ENCODE measurements at regions not wholly inside any gene's neighbourhood (a gene's known extent, or its start where the extent isn't known, plus 50 kb on each side); places are given as distances from the start of the nearest gene placed in this dataset.

DNA sequence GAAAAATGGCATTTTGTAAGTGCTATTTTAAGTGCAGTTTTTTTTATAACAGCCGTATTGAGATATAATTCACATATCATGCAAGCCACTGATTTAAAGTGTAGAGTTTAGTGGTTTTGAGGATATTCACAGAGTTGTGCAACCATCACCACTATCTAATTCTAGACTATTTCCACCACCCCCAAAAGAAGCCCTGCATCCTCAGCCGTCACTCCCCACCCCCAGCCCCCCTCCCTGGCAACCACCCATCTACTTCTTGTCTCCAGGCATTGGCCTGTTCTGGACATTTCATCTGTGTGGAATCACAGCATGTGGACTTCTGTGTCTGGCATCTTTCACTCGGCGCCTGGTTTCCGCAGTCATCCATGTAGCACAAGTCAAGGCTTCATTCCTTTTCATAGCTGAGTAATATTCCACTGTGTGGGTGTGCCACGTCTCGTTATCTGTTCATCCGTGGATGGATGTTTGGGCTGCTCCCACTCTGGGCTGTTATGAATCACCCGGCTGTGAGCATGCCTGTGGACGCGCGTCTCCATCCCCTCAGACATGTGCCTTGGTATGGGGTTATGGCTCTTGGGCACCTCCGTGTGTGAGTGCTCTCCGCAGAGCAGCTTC is 138.4 kb upstream of the CIBAR2 start:
- peaks cover 42% of the 10 kb centered on the region for H3K4me1 Mint-ChIP-seq
- no peak overlapping the region for H3K4me3 Mint-ChIP-seq

DNA sequence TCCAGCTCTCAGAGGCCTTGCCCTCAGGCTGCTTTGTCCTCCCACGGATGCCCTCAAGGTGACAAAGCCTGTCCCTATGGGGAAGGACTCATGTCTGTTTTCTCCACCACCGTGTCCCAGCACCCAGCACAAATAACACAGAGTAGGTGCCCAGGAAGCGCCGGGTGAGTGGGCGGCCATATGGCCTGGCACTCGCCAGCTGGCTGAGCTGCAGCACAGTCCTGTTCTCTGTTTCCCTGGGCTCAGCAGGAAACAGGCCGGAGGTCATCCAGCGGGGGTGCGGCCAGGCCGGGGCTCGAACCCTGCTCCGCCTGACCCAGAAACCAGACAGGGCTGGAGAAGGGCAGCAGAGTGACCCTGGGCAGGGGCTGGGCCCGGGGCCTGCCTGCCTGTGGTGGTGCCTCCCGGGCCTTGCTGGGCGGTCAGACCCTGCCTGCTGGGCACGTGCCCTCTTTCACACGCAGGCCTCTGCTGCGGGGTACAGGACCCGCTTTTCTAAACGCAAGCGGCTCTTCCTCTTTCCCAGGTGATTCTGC is 139.0 kb upstream of the CIBAR2 start:
- TF ChIP-seq, protein P1, sequence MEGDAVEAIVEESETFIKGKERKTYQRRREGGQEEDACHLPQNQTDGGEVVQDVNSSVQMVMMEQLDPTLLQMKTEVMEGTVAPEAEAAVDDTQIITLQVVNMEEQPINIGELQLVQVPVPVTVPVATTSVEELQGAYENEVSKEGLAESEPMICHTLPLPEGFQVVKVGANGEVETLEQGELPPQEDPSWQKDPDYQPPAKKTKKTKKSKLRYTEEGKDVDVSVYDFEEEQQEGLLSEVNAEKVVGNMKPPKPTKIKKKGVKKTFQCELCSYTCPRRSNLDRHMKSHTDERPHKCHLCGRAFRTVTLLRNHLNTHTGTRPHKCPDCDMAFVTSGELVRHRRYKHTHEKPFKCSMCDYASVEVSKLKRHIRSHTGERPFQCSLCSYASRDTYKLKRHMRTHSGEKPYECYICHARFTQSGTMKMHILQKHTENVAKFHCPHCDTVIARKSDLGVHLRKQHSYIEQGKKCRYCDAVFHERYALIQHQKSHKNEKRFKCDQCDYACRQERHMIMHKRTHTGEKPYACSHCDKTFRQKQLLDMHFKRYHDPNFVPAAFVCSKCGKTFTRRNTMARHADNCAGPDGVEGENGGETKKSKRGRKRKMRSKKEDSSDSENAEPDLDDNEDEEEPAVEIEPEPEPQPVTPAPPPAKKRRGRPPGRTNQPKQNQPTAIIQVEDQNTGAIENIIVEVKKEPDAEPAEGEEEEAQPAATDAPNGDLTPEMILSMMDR (IDR thresholded peaks at IDR 0.05; ENCODE audit: unreplicated experiment in 3 of 3), result no peak
- Mint-ChIP-seq H3K4me3 (no peak overlapping the region), H3K4me1 (peaks cover 36% of the 10 kb centered on the region), H3K36me3 (ENCODE audit: low read depth) (no peaks in the 10 kb centered on the region), H3K27ac (no peak overlapping the region), H3K27me3 (ENCODE audit: low read depth) (no peaks in the 10 kb centered on the region), H3K9me3 (no peaks in the 10 kb centered on the region)

More for the DNA sequence above, 138.4 kb upstream of the CIBAR2 start:
- Mint-ChIP-seq H3K27ac (peak overlapping the region in 2 of 3 experiments; percentile 55 to 76), H3K36me3 (ENCODE audit: low read depth) (no peaks in the 10 kb centered on the region), H3K9me3 (no peaks in the 10 kb centered on the region), H3K27me3 (ENCODE audit: low read depth) (no peaks in the 10 kb centered on the region)
- TF ChIP-seq, protein P1 (IDR thresholded peaks at IDR 0.05; ENCODE audit: unreplicated experiment in 3 of 3), result no peak

DNA sequence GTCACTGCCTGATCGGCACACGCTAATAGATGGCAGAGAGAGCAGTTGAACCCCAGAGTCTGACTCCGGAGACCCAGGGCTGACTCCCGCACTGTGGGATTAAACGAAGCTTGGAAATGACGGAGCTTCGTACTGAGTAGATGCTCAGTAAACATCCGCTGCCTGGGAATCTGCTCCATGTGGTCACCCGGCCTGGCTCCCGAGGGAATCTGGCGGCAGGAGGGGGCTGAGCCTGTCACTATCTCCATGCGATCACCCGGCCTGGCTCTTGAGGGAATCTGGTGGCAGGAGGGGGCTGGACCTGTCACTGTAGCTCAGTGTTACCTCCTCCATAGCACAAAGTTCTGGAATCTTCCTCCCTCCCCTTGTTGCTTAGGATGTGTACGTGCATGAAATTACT is 139.7 kb upstream of the CIBAR2 start:
- H3K27ac Mint-ChIP-seq, result peak overlapping the region in 1 of 3 experiments; percentile 19
- H3K36me3 Mint-ChIP-seq (ENCODE audit: low read depth), result no peaks in the 10 kb centered on the region
- no peak overlapping the region for H3K4me3 Mint-ChIP-seq
- peaks cover 34% of the 10 kb centered on the region for H3K4me1 Mint-ChIP-seq
- H3K27me3 Mint-ChIP-seq (ENCODE audit: low read depth), result peaks cover 3% of the 10 kb centered on the region
- TF ChIP-seq, protein P1 (IDR thresholded peaks at IDR 0.05; ENCODE audit: unreplicated experiment in 3 of 3), result no peak
- H3K9me3 Mint-ChIP-seq, result no peaks in the 10 kb centered on the region

DNA sequence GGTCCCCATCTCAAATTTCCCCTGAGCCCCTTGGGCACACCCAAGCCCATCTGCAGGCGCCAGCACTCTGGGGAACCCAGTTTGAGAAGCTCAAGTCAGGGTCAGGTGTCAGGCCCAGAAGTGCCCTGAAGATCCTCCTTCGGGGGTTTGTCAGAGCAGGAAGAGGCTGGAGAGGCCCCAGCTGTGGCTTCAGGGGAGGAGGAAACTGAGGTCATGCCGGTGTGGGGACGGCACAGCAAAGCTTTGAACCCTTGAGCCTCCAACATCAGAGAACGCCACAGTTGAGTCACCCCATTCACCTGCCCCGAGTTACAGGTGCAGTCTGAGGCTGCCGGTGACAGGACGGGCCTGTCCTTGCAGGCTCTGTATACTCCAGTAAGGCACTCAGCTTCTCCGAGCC is 140.2 kb upstream of the CIBAR2 start:
- H3K4me1 Mint-ChIP-seq, result peaks cover 35% of the 10 kb centered on the region
- H3K27ac Mint-ChIP-seq, result peak overlapping the region in 1 of 3 experiments; percentile 19
- no peaks in the 10 kb centered on the region for H3K9me3 Mint-ChIP-seq
- H3K4me3 Mint-ChIP-seq, result no peak overlapping the region
- H3K36me3 Mint-ChIP-seq (ENCODE audit: low read depth), result no peaks in the 10 kb centered on the region
- TF ChIP-seq, protein P1 (IDR thresholded peaks at IDR 0.05; ENCODE audit: unreplicated experiment in 3 of 3), result no peak
- H3K27me3 Mint-ChIP-seq (ENCODE audit: low read depth), result peaks cover 5% of the 10 kb centered on the region

DNA sequence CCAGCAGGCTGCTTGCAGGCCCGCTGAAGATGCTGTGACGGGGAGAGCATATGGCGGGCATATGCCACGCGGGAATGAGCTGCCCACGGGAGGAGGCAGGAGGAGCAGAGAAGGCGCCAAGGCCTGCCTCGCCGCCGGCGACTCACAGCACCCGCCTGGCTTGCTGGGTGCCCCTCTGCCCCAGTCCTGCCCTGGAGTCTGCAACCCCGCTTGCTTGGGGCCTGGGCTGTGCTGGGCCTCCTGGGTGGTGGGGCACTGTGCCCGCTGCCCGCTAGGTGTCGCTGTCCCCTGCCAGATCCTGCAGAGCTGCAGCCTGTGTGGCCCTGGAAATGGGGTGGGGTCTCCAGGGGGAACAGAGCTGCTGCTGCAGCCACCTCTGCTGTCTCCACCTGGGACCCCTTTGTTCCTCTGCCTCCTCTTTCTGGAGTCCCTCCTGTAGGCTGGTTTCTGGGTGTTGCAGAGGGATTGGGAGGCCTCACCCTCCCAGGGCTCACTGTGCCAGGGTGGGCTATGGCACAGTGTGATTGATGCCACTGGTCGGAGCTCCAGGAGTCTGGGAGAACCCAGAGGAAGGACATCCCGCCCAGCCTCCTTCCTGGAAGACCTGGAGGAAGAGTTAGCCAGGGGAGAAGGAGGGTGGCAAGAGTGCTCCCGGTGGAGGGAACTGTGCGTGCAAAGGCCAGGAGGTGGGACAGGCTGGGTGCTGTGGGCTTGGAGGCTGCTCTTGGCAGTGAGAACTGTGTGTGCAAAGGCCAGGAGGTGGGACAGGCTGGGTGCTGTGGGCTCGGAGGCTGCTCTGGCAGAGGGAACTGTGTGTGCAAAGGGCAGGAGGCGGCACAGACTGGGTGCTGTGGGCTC is 141.0 kb upstream of the CIBAR2 start:
- Mint-ChIP-seq H3K4me3 (no peak overlapping the region), H3K27me3 (ENCODE audit: low read depth) (peaks cover 5% of the 10 kb centered on the region), H3K36me3 (ENCODE audit: low read depth) (no peaks in the 10 kb centered on the region), H3K4me1 (peaks cover 38% of the 10 kb centered on the region), H3K27ac (no peak overlapping the region), H3K9me3 (no peaks in the 10 kb centered on the region)
- TF ChIP-seq, protein P1 (IDR thresholded peaks at IDR 0.05; ENCODE audit: unreplicated experiment in 3 of 3), result peak; percentile 84 to 92 (median 88)

All from nephron (organoid).